HUES64 (cell line): ENCODE measurements at regions not wholly inside any gene's neighbourhood (a gene's known extent, or its start where the extent isn't known, plus 50 kb on each side); places are given as distances from the start of the nearest gene placed in this dataset.
"Not testable (repeated sequence)": the region's sequence is repeated elsewhere in the genome, so short reads cannot be mapped to it uniquely, and the experiment has no call there.

Source experiments
- H3K27ac ChIP-seq: 2 replicates; pipeline ENCODE4 v1.7.0; 2013; ENCODE audit warnings: low read depth, low read length, inconsistent platforms
- H3K27me3 ChIP-seq: 2 replicates; pipeline ENCODE4 v1.6.1; 2013; ENCODE audit warnings: mild to moderate bottlenecking, low read length; ENCODE audit not compliant: insufficient read depth
- H3K36me3 ChIP-seq: 2 replicates; pipeline ENCODE4 v1.6.1; 2013; ENCODE audit warnings: mild to moderate bottlenecking, low read length; ENCODE audit not compliant: insufficient read depth
- H3K4me1 ChIP-seq: 2 replicates; pipeline ENCODE4 v1.6.1; 2013; ENCODE audit warnings: mild to moderate bottlenecking, low read length, moderate library complexity; ENCODE audit not compliant: insufficient read depth
- H3K4me3 ChIP-seq: 2 replicates; pipeline ENCODE4 v1.5.1; 2013; ENCODE audit warnings: mild to moderate bottlenecking, low read length, moderate library complexity
- H3K9ac ChIP-seq: 2 replicates; pipeline ENCODE4 v1.6.1; 2013; ENCODE audit warnings: mild to moderate bottlenecking, low read depth, low read length
- H3K9me3 ChIP-seq: 2 replicates; pipeline ENCODE4 v1.6.1; 2013; ENCODE audit warnings: low read depth, low read length; ENCODE audit not compliant: insufficient read depth
- WGBS: fragments of 150-250, 120-280 bp; methylation state at CpG from one replicate; pipeline ENCODE4 v1.1.7; 2013; ENCODE audit warnings: missing lambda C conversion rate; 5-methylcytosine and 5-hydroxymethylcytosine counted together

DNA sequence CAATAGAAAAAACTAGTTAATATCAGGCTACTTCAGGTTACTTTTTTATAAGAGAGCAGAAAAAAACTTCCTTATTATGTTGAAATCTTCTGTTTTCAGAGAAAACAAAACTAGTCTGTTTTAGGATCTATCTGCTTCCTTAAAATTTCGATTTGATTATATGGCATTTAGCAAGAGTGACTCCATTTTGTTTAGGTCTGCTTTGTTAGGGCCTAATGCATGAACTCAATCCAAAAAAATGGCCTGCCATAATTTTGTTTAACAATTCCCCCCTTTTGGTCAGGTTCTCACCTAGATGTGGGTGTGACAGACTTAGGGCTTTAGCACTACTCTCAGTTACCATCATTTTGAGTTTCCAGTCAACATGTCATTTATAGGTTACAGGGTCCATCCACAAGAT is 89.8 kb upstream of the GNG12 start:
- H3K9ac ChIP-seq: no peak overlapping the region
- no peaks in the 10 kb centered on the region for H3K36me3 ChIP-seq
- H3K27me3 ChIP-seq: no peaks in the 10 kb centered on the region
- no peaks in the 10 kb centered on the region for H3K9me3 ChIP-seq
- H3K4me3 ChIP-seq: no peak overlapping the region
- WGBS: 93% methylated on average over 1 of the region's 1 CpG
- H3K27ac ChIP-seq: no peak overlapping the region
- no peaks in the 10 kb centered on the region for H3K4me1 ChIP-seq

DNA sequence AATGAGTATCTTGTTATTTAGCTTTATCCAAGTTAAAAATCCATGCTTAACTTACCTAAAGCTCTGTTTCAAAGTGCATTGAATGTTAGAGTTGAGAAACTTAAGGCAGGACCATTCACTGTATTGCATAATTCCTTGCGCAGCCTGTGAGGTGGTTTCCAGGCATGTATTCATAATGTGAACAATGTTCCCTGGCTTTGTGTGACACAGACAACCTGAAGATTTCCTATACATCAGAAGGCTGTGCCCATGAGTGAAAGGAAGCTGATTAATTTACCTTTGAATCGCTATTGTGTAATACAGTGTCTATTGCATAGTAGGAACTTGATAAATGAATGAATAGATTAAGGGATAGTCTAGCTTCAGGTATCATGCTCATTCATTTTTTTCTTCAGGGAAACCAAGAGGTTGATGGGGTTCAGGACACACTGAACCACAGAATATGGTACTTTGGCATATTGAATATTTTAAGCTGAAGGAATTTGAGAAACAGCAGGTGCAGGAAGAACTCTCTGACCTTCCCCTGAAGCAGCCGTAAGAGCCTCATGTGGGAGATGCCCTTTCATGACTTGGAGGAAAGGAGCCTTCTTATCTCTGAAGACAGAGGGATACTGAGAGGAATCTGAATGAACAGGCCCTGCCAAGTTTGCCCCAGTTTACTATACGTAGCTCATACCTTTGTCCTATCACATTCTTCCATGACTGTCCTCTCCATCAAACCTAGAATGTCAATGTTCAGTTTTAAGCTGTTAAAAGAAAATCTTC is 88.6 kb upstream of the GNG12 start:
- H3K4me1 ChIP-seq: no peaks in the 10 kb centered on the region
- no peaks in the 10 kb centered on the region for H3K36me3 ChIP-seq
- no peak overlapping the region for H3K27ac ChIP-seq
- WGBS: 88% methylated on average over 4 of the region's 4 CpGs
- H3K4me3 ChIP-seq: no peak overlapping the region
- no peak overlapping the region for H3K9ac ChIP-seq
- H3K9me3 ChIP-seq: no peaks in the 10 kb centered on the region
- no peaks in the 10 kb centered on the region for H3K27me3 ChIP-seq

DNA sequence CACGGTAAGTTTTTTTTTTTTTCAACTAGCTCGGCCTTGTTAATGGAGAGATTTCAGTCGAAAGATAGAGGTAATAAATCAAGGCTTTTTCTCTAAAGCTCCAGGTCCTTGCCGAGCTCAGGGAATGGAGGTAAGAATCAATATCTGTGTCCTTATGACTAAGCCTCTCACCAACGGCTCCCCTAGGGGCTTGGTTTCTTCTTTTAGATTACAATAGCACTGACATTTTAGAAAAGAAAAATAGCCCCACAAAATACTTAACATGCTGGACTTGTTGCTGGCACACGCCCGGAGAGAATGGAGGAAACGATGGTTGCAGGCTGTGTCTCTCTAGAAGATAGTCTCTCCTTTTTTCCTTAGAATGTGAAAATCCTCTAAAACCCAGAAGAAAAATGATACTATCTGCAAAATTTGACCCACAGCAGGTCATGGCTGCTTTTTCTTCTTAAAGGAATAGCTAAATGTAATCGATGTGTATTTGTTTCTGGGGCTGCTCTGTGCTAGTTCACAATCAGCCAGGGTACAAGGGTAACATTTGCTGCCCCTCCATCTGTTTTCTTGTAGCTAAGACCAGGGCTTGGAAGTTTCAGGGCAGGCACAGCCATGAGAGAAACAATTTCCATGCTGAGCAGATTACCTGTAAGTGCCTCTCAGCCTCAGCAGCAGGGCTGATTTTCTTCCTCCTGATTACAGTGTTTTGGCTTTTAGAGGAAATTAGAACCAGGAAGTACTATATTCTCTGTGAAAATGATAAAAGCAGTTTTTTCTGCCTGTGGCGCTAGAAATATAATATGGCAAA is 86.2 kb upstream of the GNG12 start:
- WGBS: 91% methylated on average over 10 of the region's 10 CpGs

DNA sequence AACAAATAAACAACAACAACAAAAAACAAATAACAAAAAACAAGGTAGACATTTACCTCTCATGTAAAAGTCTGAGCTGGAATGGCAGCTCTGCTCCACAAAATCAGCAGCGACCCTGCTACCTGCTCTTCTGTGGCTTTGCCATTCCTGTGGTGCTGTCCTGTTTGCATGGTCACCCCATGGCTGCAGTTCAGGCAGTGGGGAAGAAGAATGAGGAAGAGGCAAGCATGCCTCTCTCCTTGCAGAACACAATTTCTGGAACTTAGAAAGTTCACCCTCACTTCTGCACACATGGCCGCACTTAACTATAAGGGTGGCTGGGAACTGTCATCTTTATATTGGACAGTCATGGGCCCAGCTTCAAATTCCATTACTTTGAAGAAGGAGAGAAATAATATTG is 84.8 kb upstream of the GNG12 start:
- H3K9me3 ChIP-seq: no peaks in the 10 kb centered on the region
- WGBS: 93% methylated on average over 2 of the region's 2 CpGs
- H3K9ac ChIP-seq: no peak overlapping the region
- no peak overlapping the region for H3K4me3 ChIP-seq
- H3K4me1 ChIP-seq: no peaks in the 10 kb centered on the region
- no peak overlapping the region for H3K27ac ChIP-seq
- no peaks in the 10 kb centered on the region for H3K27me3 ChIP-seq
- H3K36me3 ChIP-seq: no peaks in the 10 kb centered on the region

More for the DNA sequence above, 86.2 kb upstream of the GNG12 start:
- H3K36me3 ChIP-seq: no peaks in the 10 kb centered on the region
- no peak overlapping the region for H3K4me3 ChIP-seq
- H3K4me1 ChIP-seq: no peaks in the 10 kb centered on the region
- no peaks in the 10 kb centered on the region for H3K27me3 ChIP-seq
- H3K9me3 ChIP-seq: no peaks in the 10 kb centered on the region
- H3K9ac ChIP-seq: no peak overlapping the region
- no peak overlapping the region for H3K27ac ChIP-seq

DNA sequence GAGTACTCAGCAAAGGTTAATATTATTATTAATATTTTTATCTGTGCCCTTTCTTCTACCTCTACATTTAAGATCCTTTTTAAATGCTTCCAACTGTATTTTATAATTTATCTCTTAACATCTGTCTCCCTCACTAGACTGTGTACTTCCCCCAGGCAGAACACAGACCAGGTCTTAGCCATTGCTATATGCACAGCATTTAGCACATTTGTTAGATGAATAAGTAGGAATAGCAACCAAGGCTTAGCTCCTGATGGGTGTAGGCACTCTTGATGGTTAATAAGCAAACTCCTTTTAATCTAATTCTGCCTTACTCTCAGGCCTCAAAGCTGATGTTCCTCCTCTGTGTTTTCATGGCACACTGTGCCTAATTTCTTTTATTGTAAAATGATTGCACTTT is 83.7 kb upstream of the GNG12 start:
- Histone ChIP-seq H3K27ac (no peak overlapping the region), H3K36me3 (no peaks in the 10 kb centered on the region), H3K9ac (no peak overlapping the region), H3K27me3 (no peaks in the 10 kb centered on the region), H3K9me3 (no peaks in the 10 kb centered on the region), H3K4me3 (no peak overlapping the region), H3K4me1 (no peaks in the 10 kb centered on the region)

DNA sequence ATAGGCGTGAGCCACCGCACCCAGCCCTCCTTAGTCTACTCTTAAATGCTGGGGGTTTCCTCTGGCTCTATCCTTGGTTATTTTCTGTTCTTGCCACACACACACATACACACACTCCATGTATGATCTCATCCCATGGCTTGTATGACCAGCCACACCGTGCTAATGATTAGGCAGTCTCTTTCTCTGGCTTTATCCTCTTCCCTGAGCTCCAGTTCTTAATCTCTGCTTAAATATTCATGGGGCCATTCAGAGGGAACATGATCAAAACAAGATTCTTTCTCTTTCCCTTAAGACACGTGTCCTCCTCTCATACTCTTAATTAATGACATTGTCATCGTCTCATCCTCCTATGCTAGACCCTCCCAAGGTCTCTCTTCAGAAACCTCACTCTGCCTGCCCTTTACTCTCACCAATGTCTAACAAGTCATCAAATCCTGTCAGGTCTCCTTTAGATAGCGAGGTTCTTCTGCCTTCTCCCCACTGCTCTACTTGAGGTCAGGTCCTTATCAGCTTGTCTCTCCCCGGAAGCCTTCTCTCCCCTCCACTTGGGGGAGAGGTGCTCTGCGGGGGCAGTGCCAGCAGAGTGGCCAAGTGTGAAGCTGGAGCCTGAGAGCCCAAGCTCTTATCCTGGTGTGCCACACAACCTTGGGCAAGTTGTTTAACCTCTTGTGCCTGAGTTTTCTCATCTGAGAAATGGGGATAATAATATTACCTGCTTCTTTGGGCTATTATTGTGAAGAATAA is 83.0 kb upstream of the GNG12 start:
- Histone ChIP-seq H3K4me3 (no peak overlapping the region), H3K4me1 (no peaks in the 10 kb centered on the region), H3K36me3 (no peaks in the 10 kb centered on the region), H3K9ac (no peak overlapping the region), H3K27ac (no peak overlapping the region), H3K27me3 (no peaks in the 10 kb centered on the region), H3K9me3 (no peaks in the 10 kb centered on the region)
- WGBS: 89% methylated on average over 8 of the region's 8 CpGs

DNA sequence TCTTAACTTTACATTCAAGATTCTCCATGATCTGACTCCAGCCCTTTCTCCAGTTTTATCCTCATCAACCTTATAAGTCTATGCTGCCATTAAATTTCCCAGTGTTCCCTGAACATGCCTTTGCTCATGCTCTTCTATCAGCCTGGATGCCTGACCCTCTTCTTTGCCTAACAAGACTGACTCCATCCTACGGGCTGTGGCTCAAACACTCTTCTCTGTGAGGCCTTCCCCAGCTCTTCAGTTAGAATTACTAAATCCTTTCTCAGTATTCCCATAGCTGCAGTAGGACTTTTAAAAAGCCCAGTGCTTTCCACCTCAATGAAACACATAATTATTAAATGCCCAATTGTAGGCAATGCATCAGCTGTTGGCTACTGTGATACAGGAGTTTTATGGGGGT is 76.5 kb upstream of the GNG12 start:
- Histone ChIP-seq H3K27ac (no peak overlapping the region), H3K4me1 (peaks cover 10% of the 10 kb centered on the region; the same call in 1 of the 2 replicates), H3K27me3 (no peaks in the 10 kb centered on the region), H3K4me3 (no peak overlapping the region), H3K9me3 (no peaks in the 10 kb centered on the region), H3K9ac (no peak overlapping the region), H3K36me3 (no peaks in the 10 kb centered on the region)
- 89% methylated on average over 1 of the region's 1 CpG for WGBS

DNA sequence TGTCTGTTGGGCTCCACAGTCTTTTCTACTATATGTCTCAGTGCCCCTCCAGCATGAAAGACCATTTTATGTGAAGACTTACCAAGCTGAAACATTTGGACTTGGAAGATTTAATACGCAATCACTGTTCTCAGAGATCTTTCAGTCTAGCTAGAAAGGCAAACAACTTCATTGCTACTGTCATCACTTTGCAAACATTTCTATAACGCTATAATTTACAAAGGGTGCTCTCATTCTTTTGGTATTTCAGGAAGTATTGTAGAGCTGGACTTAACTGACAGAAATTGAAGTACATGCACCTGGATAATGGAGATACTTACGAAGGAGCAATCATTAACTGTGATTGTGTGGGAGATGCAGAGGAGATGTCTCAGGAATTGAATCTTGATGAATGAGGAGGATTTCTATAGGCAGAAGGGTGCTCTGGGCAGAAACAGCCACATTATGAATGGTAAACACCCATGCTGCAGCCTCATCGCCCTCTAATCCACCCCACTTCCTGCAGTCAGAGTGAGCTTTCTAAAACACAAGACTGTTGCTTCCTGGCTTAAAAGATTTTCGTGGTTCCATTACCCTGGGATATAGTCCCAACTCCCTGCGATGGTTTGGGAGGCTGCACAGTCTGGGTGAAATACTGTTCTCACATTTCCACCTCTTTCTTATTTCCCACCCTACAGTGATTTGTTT is 75.1 kb upstream of the GNG12 start:
- Histone ChIP-seq H3K9ac (no peak overlapping the region), H3K27me3 (no peaks in the 10 kb centered on the region), H3K27ac (no peak overlapping the region), H3K9me3 (no peaks in the 10 kb centered on the region), H3K4me1 (peaks cover 10% of the 10 kb centered on the region; the same call in 1 of the 2 replicates), H3K36me3 (no peaks in the 10 kb centered on the region), H3K4me3 (no peak overlapping the region)
- 94% methylated on average over 6 of the region's 6 CpGs for WGBS

DNA sequence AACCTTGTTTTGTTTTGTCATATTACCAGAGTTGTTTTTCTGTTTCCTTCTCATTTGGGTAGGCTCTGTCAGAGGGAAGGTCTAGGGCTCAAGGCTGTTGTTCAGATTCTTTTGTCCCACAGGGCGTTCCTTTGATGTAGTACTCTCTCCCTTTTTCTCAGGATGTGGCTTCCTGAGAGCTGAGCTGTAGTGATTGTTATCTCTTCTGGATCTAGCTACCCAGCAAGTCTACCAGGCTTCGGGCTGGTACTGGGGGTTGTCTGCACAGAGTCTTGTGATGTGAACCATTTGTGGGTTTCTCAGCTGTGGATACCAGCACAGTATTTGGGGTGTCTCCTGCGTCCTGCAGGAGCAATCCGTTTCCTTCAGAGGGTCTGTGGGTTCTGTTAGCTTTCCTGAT is 74.2 kb upstream of the GNG12 start:
- H3K27ac ChIP-seq, H3K27me3 ChIP-seq, H3K36me3 ChIP-seq, H3K9me3 ChIP-seq, H3K9ac ChIP-seq, H3K4me3 ChIP-seq: not testable (repeated sequence)
- peaks cover 10% of the 10 kb centered on the region; the same call in 1 of the 2 replicates for H3K4me1 ChIP-seq
- 82% methylated on average over 4 of the region's 4 CpGs for whole genome bisulfite sequencing

DNA sequence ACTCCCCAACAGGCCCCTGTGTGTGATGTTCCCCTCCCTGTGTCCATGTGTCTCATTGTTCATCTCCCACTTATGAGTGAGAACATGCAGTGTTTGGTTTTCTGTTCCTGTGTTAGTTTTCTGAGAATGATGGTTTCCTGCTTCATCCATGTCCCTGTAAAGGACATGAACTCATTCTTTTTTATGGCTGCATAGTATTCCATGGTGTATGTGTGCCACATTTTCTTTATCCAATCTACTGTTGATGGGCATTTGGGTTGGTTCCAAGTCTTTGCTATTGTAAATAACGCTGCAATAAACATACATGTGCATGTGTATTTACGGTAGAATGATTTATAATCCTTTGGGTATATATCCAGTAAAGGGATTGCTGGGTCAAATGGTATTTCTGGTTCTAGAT is 72.7 kb upstream of the GNG12 start:
- WGBS: 100% methylated on average over 2 of the region's 2 CpGs
- H3K4me1 ChIP-seq: peaks cover 10% of the 10 kb centered on the region; the same call in 1 of the 2 replicates
- H3K9ac ChIP-seq, H3K4me3 ChIP-seq, H3K27ac ChIP-seq, H3K36me3 ChIP-seq, H3K9me3 ChIP-seq, H3K27me3 ChIP-seq: not testable (repeated sequence)
